ENCODE measurements at regions not wholly inside any gene's neighbourhood (a gene's known extent, or its start where the extent isn't known, plus 50 kb on each side); places are given as distances from the start of the nearest gene placed in this dataset.
"Not testable (repeated sequence)": the region's sequence is repeated elsewhere in the genome, so short reads cannot be mapped to it uniquely, and the experiment has no call there.

DNA sequence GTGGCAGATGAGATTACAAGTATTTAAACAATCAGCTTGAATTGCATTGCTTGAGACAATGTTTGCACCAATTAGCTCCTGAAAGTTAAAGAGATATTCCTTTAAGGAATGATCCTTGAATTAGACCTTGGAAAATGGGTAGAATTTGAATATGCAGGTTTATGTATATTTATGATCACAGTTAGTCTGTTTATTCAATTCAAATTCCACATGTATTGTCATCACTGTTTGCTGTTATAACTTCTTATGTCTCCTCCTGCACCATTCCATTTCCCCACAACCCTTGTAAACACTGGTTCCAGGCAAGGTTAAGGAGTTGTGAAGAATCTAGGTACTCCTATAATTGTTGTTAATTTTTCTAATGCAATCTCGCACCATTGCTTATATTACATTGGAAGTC lies 518.2 kb upstream of the PBX1 start:
- no peak for DNase-seq

- no peak for DNase-seq
Observed at GRCh38 chr1:164051782-164052181, 507.2 kb upstream of the PBX1 start.

- DNase-seq, result no peak
Observed at GRCh38 chr1:164054331-164054730, 504.7 kb upstream of the PBX1 start.

DNA sequence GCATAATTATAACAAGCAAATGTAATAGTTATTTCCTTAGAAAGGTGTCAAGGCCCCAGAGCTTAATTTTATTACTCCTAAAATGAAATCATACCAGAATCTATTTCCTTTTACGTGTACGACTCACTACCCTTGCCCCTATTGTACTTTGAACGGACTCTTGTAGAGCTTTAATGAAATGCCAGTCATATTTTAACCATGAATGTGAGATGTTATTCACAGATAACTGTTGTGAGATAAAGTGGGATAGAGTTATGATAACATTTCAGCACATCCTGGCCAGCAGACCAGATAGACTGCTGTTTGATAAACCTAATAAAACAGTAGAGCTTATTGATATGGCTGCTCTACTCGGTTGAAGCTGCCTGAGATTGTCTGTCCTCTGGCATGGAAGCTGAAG lies 500.8 kb upstream of the PBX1 start:
- DNase-seq, result no peak

DNA sequence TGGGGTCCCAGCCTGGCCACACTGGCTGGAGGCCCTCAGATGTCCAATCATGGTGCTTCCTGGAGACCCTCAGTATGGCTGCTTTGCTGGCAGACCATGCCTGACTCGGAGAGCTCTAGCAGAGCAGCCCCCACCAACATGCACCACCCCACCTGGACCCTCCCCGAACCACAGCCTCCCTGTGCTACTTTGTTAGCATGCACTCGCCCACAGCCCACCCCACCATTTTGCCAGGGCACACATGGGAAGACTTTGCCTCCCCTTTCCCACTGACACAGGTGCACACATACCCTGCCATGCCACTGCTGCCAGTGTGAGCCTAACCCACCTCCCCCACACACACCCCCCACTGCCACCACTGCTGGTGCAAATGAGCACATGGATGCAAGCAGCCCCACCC lies 497.5 kb upstream of the PBX1 start:
- DNase-seq, result no peak

GRCh38 chr1:164064501-164064900 lies 494.5 kb upstream of the PBX1 start:
- DNase-seq, result no peak

DNA sequence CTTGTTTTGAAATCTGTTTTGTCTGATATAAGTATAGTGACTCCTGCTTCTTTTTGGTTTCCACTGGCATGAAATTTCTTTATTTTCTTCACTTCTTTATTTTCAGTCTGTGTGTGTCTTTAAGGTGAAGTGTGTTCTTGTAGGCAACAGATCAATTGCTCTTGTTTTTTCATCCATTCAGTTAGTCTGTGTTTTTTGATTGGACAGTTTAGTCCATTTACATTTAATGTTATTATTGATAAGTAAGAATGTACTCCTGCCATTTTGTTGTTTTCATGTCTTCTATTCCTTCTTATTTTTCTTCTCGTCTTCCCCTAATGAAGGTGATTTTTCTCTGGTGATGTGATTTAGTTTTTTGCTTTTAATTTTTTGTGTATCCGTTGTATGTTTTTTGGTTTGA lies 487.7 kb upstream of the PBX1 start:
- DNase-seq, result no peak

DNA sequence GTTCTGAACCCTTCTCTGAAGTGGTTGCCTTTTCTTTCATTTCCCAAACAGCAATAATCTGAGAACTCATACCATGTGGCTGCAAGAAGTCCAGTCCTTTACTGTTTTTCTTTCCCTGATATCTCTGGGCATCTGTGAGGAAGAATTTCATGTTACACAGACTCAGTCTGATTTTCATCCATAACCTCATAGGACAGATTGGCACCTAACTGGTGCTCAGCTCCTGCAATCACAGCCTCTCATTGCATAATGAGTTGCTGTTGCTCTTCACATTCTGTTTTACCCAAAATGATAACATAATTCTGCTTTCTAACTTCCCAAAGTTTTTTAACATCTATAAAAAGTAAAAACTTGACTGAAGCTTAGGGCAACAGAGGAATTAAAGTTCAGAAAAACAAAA lies 472.2 kb upstream of the PBX1 start:
- no peak for DNase-seq

DNA sequence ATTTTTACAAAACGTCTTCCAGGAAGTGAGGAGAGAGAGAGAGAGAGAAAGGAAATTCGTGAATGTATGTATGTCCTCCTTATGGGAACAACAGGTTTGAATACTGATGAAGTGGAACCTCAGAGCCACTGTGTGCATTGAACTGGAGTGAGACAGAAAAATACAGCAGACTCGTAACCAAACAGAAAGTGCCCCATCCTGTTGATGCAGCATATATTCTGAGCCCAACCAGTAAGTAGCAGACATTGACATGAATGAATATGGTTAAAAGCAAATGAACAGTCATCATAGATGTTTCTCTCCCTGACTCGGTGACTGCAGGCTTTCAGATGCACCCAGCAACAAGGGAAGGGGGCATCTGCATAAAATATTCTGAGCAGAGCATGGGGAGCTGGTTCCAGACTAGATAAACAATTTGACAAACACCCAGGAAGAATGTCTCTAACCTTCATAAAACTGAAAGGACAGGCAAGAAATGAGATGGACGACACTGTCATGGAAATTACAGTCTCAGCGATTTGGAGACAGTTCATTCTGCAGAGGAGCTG lies 471.0 kb upstream of the PBX1 start:
- DNase-seq, result no peak

DNA sequence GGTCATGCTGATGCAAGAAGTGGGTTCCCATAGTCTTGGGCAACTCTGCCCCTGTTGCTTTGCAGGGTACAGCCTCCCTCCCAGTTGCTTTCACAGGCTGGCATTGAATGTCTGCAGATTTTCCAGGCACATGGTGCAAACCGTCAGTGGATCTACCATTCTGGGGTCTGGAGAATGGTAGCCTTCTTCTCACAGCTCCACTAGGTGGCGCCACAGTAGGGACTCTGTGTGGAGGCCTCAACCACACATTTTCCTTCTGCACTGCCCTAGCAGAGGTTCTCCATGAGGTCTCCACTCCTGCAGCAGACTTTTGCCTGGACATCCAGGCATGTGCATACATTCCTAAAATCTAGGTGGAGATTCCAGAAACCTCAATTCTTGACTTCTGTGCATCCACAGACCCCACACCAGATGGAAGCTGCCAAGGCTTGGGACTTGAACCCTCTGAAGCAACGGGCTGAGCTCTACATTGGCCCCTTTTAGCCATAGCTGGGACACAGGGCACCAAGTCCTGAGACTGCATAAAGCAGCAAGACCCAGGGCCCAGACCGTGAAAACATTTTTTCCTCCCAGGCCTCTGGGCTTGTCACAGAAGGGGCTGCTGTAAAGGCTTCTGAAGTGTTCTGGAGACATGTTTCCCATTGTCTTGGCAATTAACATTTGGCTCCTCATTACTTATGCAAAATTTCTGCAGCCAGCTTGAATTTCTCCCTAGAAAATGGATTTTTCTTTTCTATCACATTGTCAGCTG lies 466.2 kb upstream of the PBX1 start:
- no peak for DNase-seq

GRCh38 chr1:164093543-164093942 lies 465.4 kb upstream of the PBX1 start:
- DNase-seq, result no peak

DNA sequence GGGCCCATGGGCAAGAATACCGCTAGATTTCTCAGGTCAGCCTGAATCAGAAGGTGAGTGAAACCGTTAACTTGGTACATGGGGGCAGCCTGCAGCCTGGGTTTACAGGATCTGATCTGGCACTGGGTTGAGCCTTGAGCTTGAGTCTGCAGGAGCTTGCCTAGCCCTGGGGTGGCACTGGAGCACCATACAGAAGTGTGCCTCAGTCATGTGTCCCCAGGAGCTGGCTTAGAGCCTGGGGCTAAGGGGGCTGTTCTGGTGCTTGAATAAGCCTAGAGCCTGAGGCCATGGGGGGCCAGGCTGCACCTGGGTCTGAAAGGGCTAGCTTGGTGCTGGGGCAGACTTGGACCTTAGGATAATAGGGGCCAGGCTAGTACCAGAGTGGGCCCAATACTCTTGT lies 457.2 kb upstream of the PBX1 start:
- DNase-seq, result no peak

GRCh38 chr1:164131949-164132348 lies 427.0 kb upstream of the PBX1 start:
- no peak for DNase-seq

GRCh38 chr1:164137273-164137925 lies 421.6 kb upstream of the PBX1 start:
- no peak for DNase-seq

DNA sequence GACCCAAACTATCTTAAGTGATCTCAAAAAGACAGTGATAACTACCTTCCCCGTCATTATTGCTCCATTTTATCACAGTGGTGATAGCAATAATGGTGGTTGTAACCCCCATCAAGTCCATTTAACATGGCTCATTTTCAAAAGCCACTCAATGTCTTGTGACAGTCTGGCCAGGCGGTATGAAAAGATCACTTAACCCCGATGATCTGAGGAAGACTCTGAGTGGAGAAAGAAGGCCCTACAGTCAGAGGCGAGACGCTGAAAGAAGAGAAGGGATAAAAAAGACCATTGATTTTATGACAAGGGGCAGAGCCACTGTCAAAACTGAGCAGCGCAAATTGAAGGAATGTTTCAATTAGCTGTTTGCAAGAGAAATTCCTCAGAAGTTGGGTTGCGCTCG lies 417.2 kb upstream of the PBX1 start:
- no peak for DNase-seq

DNA sequence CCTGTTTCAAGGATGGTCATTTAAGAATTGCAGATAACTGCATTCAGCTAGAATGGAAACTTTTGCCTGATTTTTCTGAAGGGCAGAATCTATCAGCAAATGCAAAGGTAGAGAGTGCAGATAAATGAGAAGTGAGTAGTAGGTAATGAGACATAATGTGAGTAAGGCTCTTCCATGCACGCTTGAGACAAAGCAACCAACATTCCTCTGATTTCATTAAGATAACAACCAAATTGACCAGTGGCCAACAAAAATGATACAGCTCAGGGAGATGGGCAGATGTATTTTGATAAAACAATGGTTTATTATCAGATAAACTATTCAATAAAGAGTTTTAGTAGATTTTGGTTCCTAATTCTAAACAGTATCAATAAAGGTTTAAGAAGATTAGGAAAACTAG lies 404.4 kb upstream of the PBX1 start:
- DNase-seq, result no peak

DNA sequence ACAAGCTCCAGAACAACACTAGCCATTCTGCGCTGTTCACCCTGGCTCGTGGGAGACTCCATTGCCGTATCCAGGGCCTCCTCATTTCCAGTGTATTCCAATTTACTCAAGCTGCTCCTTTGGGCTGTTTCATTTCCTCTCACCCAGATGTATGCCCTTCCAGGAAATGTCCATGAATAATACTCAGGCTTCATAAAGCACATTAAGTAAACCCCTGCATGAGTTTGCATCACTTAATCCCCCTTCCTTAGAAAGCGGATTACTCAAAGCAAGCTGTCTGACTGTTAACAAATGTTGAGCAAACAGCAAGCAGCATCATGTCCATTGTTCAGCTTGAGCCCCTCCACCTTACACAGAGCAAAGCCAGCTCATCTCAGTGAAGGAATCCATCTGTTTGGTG lies 403.6 kb upstream of the PBX1 start:
- no peak for DNase-seq

- DNase-seq, result no peak
Observed at GRCh38 chr1:164163289-164163849, 395.6 kb upstream of the PBX1 start.

DNA sequence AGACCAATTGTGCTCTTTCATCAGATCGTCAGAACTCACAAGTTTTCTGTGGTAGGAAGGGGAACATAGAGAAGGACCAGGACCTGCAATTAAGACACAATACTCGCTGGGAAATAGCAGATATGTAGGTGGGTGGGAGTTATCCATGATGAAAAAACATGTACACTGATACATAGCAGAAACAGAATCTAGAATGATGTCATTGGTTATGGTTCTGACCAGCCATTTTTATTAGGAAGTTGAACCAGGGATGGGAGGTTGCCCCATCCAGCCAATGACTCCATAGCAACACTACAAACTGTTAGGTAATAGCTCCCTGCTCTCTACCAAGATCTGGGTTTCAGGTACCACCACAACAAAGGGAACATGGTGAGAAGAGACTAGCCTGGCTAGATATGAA lies 393.5 kb upstream of the PBX1 start:
- DNase-seq, result no peak

- DNase-seq, result not testable (repeated sequence)
Observed at GRCh38 chr1:164166454-164166853, 392.5 kb upstream of the PBX1 start.

DNA sequence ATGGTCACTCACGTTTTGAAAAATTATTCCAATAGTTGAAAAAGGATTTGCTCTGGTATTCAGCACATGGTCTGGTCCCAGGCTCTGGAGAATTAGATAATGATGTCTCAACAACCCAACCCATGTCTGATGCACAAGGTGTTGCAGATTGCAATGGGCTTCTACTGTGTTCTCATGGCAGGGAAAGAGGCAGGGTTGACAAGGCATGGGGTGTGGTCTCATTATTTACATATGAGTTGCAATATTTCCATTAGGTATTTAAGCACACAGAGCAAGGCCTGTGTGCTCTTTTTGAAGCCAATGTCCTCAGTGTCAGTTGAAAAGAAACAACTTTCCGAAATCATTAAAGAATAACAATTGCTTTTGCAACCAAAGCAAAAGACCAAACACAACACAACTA lies 381.9 kb upstream of the PBX1 start:
- no peak for DNase-seq

GRCh38 chr1:164180824-164181223 lies 378.2 kb upstream of the PBX1 start:
- no peak for DNase-seq

GRCh38 chr1:164183854-164184635 lies 374.9 kb upstream of the PBX1 start:
- DNase-seq, result no peak

- no peak for DNase-seq
Observed at GRCh38 chr1:164186881-164187280, 372.1 kb upstream of the PBX1 start.
